B cell (primary cell): ENCODE measurements at regions not wholly inside any gene's neighbourhood (a gene's known extent, or its start where the extent isn't known, plus 50 kb on each side); places are given as distances from the start of the nearest gene placed in this dataset.

Source experiments
- ATAC-seq: fragments of 200-7000 bp; cut with Tn5 transposase; one replicate; pipeline ENCODE4 v1.10.0; 2021; ENCODE audit warnings: low read depth, mild to moderate bottlenecking, moderate number of reproducible peaks, moderate library complexity
- CTCF ChIA-PET: fragments of 350-600 bp; sonication (Branson Sonifier 250); formaldehyde crosslinking; loops from one replicate; lab custom pipeline; 2021; ENCODE audit warnings: antibody characterized with exemption, inconsistent platforms; lab: Charles Lee
- POLR2A ChIA-PET: fragments of 350-600 bp; sonication (Branson Sonifier 250); formaldehyde crosslinking; loops from one replicate; lab custom pipeline; 2021; ENCODE audit warnings: antibody characterized with exemption; lab: Charles Lee
- DNase-seq: peaks from one replicate; pipeline ENCODE4 v3.0.0; 2013
- H2AFZ ChIP-seq: 2 replicates; pipeline ENCODE4 v1.6.1; 2012; ENCODE audit warnings: mild to moderate bottlenecking, low read depth, low read length; ENCODE audit not compliant: insufficient read depth, poor library complexity, severe bottlenecking
- H3K27ac ChIP-seq, 2 donors: 1 replicate in 1 of 2; 2 replicates in 1 of 2; pipeline ENCODE4 v1.5.1; 2012 to 2013; ENCODE audit warnings: low read length in 2 of 2, mild to moderate bottlenecking in 2 of 2, moderate library complexity in 1 of 2
- H3K27me3 ChIP-seq, 4 experiments: fragments of 200-600 bp in 1 of 4; sonication (generic) in 1 of 4; replicated peaks in 1 of 4; 1 replicate in 2 of 4; 2 replicates in 2 of 4; pipeline versions ENCODE4 v1.6.1 to v1.7.0; 2013 to 2016; ENCODE audit warnings: low read length in 3 of 4, mild to moderate bottlenecking in 2 of 4, mixed read lengths in 1 of 4, moderate library complexity in 1 of 4; ENCODE audit not compliant: insufficient read depth in 4 of 4, control insufficient read depth in 3 of 4; ENCODE audit errors: control extremely low read depth in 1 of 4
- H3K36me3 ChIP-seq, 2 experiments: replicated peaks in 1 of 2; 1 replicate in 1 of 2; 2 replicates in 1 of 2; pipeline versions ENCODE4 v1.6.1 to v1.7.1; 2013; ENCODE audit warnings: low read length in 1 of 2; ENCODE audit not compliant: insufficient read depth in 2 of 2, control insufficient read depth in 1 of 2; ENCODE audit errors: control extremely low read depth in 1 of 2, extremely low read depth in 1 of 2
- H3K4me1 ChIP-seq, 2 donors: fragments of 200-600 bp in 1 of 2; sonication (generic) in 1 of 2; 1 replicate in 1 of 2; 2 replicates in 1 of 2; pipeline versions ENCODE4 v1.5.1 to v1.6.1; 2013 to 2017; ENCODE audit warnings: low read length in 2 of 2; ENCODE audit not compliant: control insufficient read depth in 2 of 2, insufficient read depth in 2 of 2
- H3K4me2 ChIP-seq: replicated peaks from 2 replicates; pipeline ENCODE3; 2012; ENCODE audit warnings: mild to moderate bottlenecking, low read depth, low read length; ENCODE audit not compliant: poor library complexity, severe bottlenecking
- H3K4me3 ChIP-seq, 5 experiments: fragments of 200-600 bp in 1 of 5; sonication (generic) in 1 of 5; 1 replicate in 3 of 5; 2 replicates in 2 of 5; pipeline versions ENCODE4 v1.5.1 to v1.7.0; 2011 to 2016; ENCODE audit warnings: low read length in 4 of 5, mild to moderate bottlenecking in 4 of 5, low read depth in 2 of 5, control low read depth in 1 of 5, moderate library complexity in 1 of 5; ENCODE audit not compliant: insufficient read depth in 1 of 5; ENCODE audit errors: control extremely low read depth in 1 of 5, extremely low read depth in 1 of 5
- H3K79me2 ChIP-seq: fragments of 200-600 bp; sonication (generic); one replicate; pipeline ENCODE4 v1.6.0; 2016; ENCODE audit warnings: low read length; ENCODE audit not compliant: control insufficient read depth, insufficient read depth
- H3K9ac ChIP-seq: fragments of 200-600 bp; sonication (generic); 2 replicates; pipeline ENCODE4 v1.6.1; 2017; ENCODE audit warnings: mild to moderate bottlenecking, low read length, moderate library complexity
- H3K9me3 ChIP-seq, 3 donors: one replicate each; pipeline versions ENCODE4 v1.6.1 to v1.7.1; 2013; ENCODE audit warnings: low read length in 2 of 3; ENCODE audit not compliant: control insufficient read depth in 2 of 3, insufficient read depth in 1 of 3; ENCODE audit errors: control extremely low read depth in 1 of 3
- H4K20me1 ChIP-seq: 2 replicates; pipeline ENCODE4 v1.6.0; 2012; ENCODE audit warnings: mild to moderate bottlenecking, low read length; ENCODE audit not compliant: insufficient read depth, control insufficient read depth, poor library complexity, severe bottlenecking
- H3K27ac Mint-ChIP-seq: one replicate; pipeline ENCODE4 v1.8.0; 2021; ENCODE audit warnings: mixed read lengths
- H3K27me3 Mint-ChIP-seq: one replicate; pipeline ENCODE4 v1.8.0; 2021; ENCODE audit warnings: mixed read lengths
- H3K4me1 Mint-ChIP-seq: one replicate; pipeline ENCODE4 v1.8.0; 2021; ENCODE audit warnings: mixed read lengths
- H3K4me3 Mint-ChIP-seq: one replicate; pipeline ENCODE4 v1.8.0; 2021; ENCODE audit warnings: mixed read lengths
- H3K9me3 Mint-ChIP-seq: one replicate; pipeline ENCODE4 v1.8.0; 2022; ENCODE audit warnings: mixed read lengths; ENCODE audit not compliant: insufficient read depth
- EZH2 ChIP-seq: IDR thresholded peaks from 2 replicates; pipeline ENCODE4 v1.6.1; 2012; ENCODE audit warnings: borderline replicate concordance, low read depth, mild to moderate bottlenecking, moderate library complexity, low read length; ENCODE audit not compliant: insufficient read depth, poor library complexity, severe bottlenecking
- WGBS: methylation state at CpG from one replicate; pipeline ENCODE4 v1.1.5; 2013; ENCODE audit warnings: missing lambda C conversion rate; ENCODE audit not compliant: insufficient coverage; 5-methylcytosine and 5-hydroxymethylcytosine counted together
- intact Hi-C: fragments of 100-400 bp; cut with micrococcal nuclease; formaldehyde crosslinking; loops from one replicate; pipeline ENCODE4 v1.10.0; 2022
- TF ChIP-seq, protein P1 (sequence below): fragments of 200-600 bp; IDR thresholded peaks from one replicate; pipeline ENCODE4 v1.8.0; 2022; ENCODE audit warnings: antibody characterized with exemption, mild to moderate bottlenecking

DNA sequence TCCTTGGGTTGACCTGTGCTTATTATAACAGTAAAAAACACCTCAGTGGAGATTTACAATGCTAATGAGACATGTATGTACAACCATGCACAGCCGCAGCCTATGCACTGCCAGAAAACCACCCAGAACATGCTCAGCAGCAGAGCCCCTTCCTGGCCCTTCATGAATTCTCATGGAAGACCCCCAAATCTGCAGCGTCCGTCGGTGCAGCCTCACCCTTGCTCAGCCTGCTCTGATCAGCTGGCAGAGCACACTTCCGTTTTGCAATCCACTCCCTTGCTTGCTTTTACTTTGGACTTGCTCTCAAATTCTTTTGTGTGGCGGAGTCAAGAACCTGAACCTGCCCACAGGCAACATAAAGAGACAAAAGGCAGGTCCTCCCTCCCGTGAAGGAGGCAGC is 378.2 kb upstream of the SULF2 start:
- TF ChIP-seq, protein P1, sequence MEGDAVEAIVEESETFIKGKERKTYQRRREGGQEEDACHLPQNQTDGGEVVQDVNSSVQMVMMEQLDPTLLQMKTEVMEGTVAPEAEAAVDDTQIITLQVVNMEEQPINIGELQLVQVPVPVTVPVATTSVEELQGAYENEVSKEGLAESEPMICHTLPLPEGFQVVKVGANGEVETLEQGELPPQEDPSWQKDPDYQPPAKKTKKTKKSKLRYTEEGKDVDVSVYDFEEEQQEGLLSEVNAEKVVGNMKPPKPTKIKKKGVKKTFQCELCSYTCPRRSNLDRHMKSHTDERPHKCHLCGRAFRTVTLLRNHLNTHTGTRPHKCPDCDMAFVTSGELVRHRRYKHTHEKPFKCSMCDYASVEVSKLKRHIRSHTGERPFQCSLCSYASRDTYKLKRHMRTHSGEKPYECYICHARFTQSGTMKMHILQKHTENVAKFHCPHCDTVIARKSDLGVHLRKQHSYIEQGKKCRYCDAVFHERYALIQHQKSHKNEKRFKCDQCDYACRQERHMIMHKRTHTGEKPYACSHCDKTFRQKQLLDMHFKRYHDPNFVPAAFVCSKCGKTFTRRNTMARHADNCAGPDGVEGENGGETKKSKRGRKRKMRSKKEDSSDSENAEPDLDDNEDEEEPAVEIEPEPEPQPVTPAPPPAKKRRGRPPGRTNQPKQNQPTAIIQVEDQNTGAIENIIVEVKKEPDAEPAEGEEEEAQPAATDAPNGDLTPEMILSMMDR = no peak
- no peak for TF ChIP-seq EZH2
- Histone ChIP-seq H3K36me3 (no peaks in the 10 kb centered on the region), H3K27ac (no peak overlapping the region), H3K4me1 (no peaks in the 10 kb centered on the region), H4K20me1 (no peaks in the 10 kb centered on the region), H3K9ac (no peak overlapping the region), H3K79me2 (no peaks in the 10 kb centered on the region), H2AFZ (no peak overlapping the region), H3K4me2 (no peak overlapping the region), H3K27me3 (peaks cover 0 to 9% (median 0%) of the 10 kb centered on the region in 4 experiments), H3K9me3 (no peaks in the 10 kb centered on the region), H3K4me3 (no peak overlapping the region)
- WGBS = 76% methylated on average over 7 of the region's 7 CpGs
- Mint-ChIP-seq H3K27ac (no peak overlapping the region), H3K27me3 (peaks cover 42% of the 10 kb centered on the region), H3K4me1 (no peaks in the 10 kb centered on the region), H3K9me3 (no peaks in the 10 kb centered on the region), H3K4me3 (no peak overlapping the region)
- intact Hi-C loops = no loop called here
- ATAC-seq (no peak), DNase-seq (no peak)
- ChIA-PET POLR2A (no interaction called here), CTCF (no interaction called here)

GRCh38 chr20:48162621-48163020 is 377.3 kb upstream of the SULF2 start:
- Mint-ChIP-seq H3K4me3 (no peak overlapping the region), H3K27me3 (peaks cover 44% of the 10 kb centered on the region), H3K9me3 (no peaks in the 10 kb centered on the region), H3K4me1 (no peaks in the 10 kb centered on the region), H3K27ac (no peak overlapping the region)
- no peaks in the 10 kb centered on the region for H3K36me3 ChIP-seq
- 95% methylated on average over 9 of the region's 13 CpGs for WGBS
- H3K27me3 ChIP-seq = peaks cover 0 to 9% (median 0%) of the 10 kb centered on the region in 4 experiments
- no peak overlapping the region for H3K4me3 ChIP-seq
- H3K9me3 ChIP-seq = no peaks in the 10 kb centered on the region
- DNase-seq (no peak), ATAC-seq (no peak)
- H3K79me2 ChIP-seq = no peaks in the 10 kb centered on the region
- CTCF ChIA-PET = no interaction called here
- POLR2A ChIA-PET = no interaction called here
- intact Hi-C loops = no loop called here
- no peak overlapping the region for H3K4me2 ChIP-seq
- no peak for TF ChIP-seq EZH2
- TF ChIP-seq, protein P1 = no peak
- H3K27ac ChIP-seq = no peak overlapping the region
- no peaks in the 10 kb centered on the region for H3K4me1 ChIP-seq
- H2AFZ ChIP-seq = no peak overlapping the region
- H3K9ac ChIP-seq = no peak overlapping the region
- H4K20me1 ChIP-seq = no peaks in the 10 kb centered on the region
